PFSK-1 (cell line): ENCODE measurements at regions not wholly inside any gene's neighbourhood (a gene's known extent, or its start where the extent isn't known, plus 50 kb on each side); places are given as distances from the start of the nearest gene placed in this dataset.

Source experiments
- FOXP2 ChIP-seq: optimal IDR thresholded peaks from 2 replicates; pipeline ENCODE3; 2011; ENCODE audit warnings: borderline replicate concordance, control low read depth, inconsistent platforms; ENCODE audit not compliant: insufficient read depth; ENCODE audit errors: extremely low read length, extremely low read depth
- POLR2AphosphoS5 ChIP-seq: IDR thresholded peaks from 2 replicates; pipeline ENCODE4 v1.6.1; 2012; ENCODE audit warnings: low read depth, mild to moderate bottlenecking, control low read depth, low read length, moderate library complexity
- REST ChIP-seq, 2 experiments: IDR thresholded peaks; 2 replicates each; pipeline versions ENCODE4 v1.6.1 to v1.8.0; 2011 to 2012; ENCODE audit warnings: low read depth in 2 of 2, low read length in 2 of 2, control low read depth in 1 of 2, inconsistent platforms in 1 of 2, mild to moderate bottlenecking in 1 of 2, moderate library complexity in 1 of 2; ENCODE audit not compliant: insufficient read depth in 1 of 2
- SIN3A ChIP-seq: IDR thresholded peaks from 2 replicates; pipeline ENCODE4 v1.6.1; 2012; ENCODE audit warnings: mild to moderate bottlenecking, low read length, moderate library complexity, borderline replicate concordance; ENCODE audit not compliant: insufficient read depth
- TAF1 ChIP-seq: IDR thresholded peaks from 2 replicates; pipeline ENCODE4 v1.6.1; 2012; ENCODE audit warnings: low read length, control low read depth, borderline replicate concordance; ENCODE audit not compliant: insufficient read depth

GRCh38 chr10:108556186-108556585 lies 1367.1 kb downstream of the XPNPEP1 start:
- TF ChIP-seq POLR2AphosphoS5 (no peak), SIN3A (no peak), FOXP2 (no peak), REST (IDR thresholded peaks at IDR 0.05; ENCODE audit: insufficient read depth in 1 of 2, low read depth in 2 of 2, low read length in 2 of 2) (no peak), TAF1 (no peak)

- TF ChIP-seq SIN3A (no peak), FOXP2 (no peak), TAF1 (no peak), POLR2AphosphoS5 (no peak), REST (IDR thresholded peaks at IDR 0.05; ENCODE audit: insufficient read depth in 1 of 2, low read depth in 2 of 2, low read length in 2 of 2) (no peak)
These were observed 1377.4 kb downstream of the XPNPEP1 start for GRCh38 chr10:108545921-108546320.

- TF ChIP-seq FOXP2 (no peak), SIN3A (no peak), REST (IDR thresholded peaks at IDR 0.05; ENCODE audit: insufficient read depth in 1 of 2, low read depth in 2 of 2, low read length in 2 of 2) (no peak), POLR2AphosphoS5 (no peak), TAF1 (no peak)
These were observed 1378.7 kb downstream of the XPNPEP1 start for GRCh38 chr10:108544500-108545120.

GRCh38 chr10:108523016-108523800 lies 1358.7 kb upstream of the SORCS1 start:
- TF ChIP-seq FOXP2 (no peak), REST (IDR thresholded peaks at IDR 0.05; ENCODE audit: insufficient read depth in 1 of 2, low read depth in 2 of 2, low read length in 2 of 2) (no peak), TAF1 (no peak), SIN3A (no peak), POLR2AphosphoS5 (no peak)

GRCh38 chr10:108521827-108522492 lies 1357.5 kb upstream of the SORCS1 start:
- TF ChIP-seq POLR2AphosphoS5 (no peak), REST (IDR thresholded peaks at IDR 0.05; ENCODE audit: insufficient read depth in 1 of 2, low read depth in 2 of 2, low read length in 2 of 2) (no peak), SIN3A (no peak), FOXP2 (no peak), TAF1 (no peak)
